Neural progenitor cell (in vitro differentiated cells): ENCODE measurements at regions not wholly inside any gene's neighbourhood (a gene's known extent, or its start where the extent isn't known, plus 50 kb on each side); places are given as distances from the start of the nearest gene placed in this dataset.
A peak's percentile ranks its signal among the peaks of the same experiment; 100 is the strongest.

ENCODE experiments used
- DNase-seq: peaks from one replicate; pipeline ENCODE4 v3.0.0-alpha.2; 2016; ENCODE audit warnings: low spot score
- H2AFZ ChIP-seq: fragments of 200-600 bp; sonication (generic); replicated peaks from 2 replicates; pipeline ENCODE4 v1.6.1; 2016; ENCODE audit warnings: antibody characterized with exemption
- H3F3A ChIP-seq: fragments of 200-600 bp; sonication (generic); 2 replicates; pipeline ENCODE4 v1.6.1; 2016; ENCODE audit warnings: antibody characterized with exemption, low read depth
- H3K27ac ChIP-seq: fragments of 200-600 bp; sonication (generic); 2 replicates; pipeline ENCODE4 v1.5.1; 2016; ENCODE audit warnings: mild to moderate bottlenecking
- H3K27me3 ChIP-seq: fragments of 200-600 bp; sonication (generic); 2 replicates; pipeline ENCODE4 v1.6.1; 2016; ENCODE audit warnings: mild to moderate bottlenecking, moderate library complexity
- H3K36me3 ChIP-seq: fragments of 200-600 bp; sonication (generic); 2 replicates; pipeline ENCODE4 v1.5.1; 2016
- H3K4me1 ChIP-seq: fragments of 200-600 bp; sonication (generic); 2 replicates; pipeline ENCODE4 v1.6.1; 2016; ENCODE audit warnings: mixed run types
- H3K4me2 ChIP-seq: fragments of 200-600 bp; sonication (generic); 2 replicates; pipeline ENCODE4 v1.6.1; 2016
- H3K4me3 ChIP-seq: fragments of 200-600 bp; sonication (generic); 2 replicates; pipeline ENCODE4 v1.5.1; 2016
- H3K79me2 ChIP-seq: fragments of 200-600 bp; sonication (generic); 2 replicates; pipeline ENCODE4 v1.6.1; 2016; ENCODE audit warnings: low read depth
- H3K9ac ChIP-seq: fragments of 200-600 bp; sonication (generic); 2 replicates; pipeline ENCODE4 v1.6.1; 2016
- H3K9me3 ChIP-seq: fragments of 200-600 bp; sonication (generic); 2 replicates; pipeline ENCODE4 v1.5.1; 2016; ENCODE audit warnings: low read depth
- H4K20me1 ChIP-seq: fragments of 200-600 bp; sonication (generic); 2 replicates; pipeline ENCODE4 v1.6.1; 2016; ENCODE audit warnings: low read depth
- H3K27ac Mint-ChIP-seq: 3 replicates; pipeline ENCODE4 v1.8.0; 2021; ENCODE audit warnings: mixed read lengths
- H3K27me3 Mint-ChIP-seq: 2 replicates; pipeline ENCODE4 v1.8.0; 2022; ENCODE audit warnings: low read depth, mild to moderate bottlenecking, inconsistent platforms, moderate library complexity, mixed read lengths; ENCODE audit not compliant: insufficient read depth
- H3K36me3 Mint-ChIP-seq: 3 replicates; pipeline ENCODE4 v1.8.0; 2021; ENCODE audit warnings: mixed read lengths
- H3K4me1 Mint-ChIP-seq: 3 replicates; pipeline ENCODE4 v1.8.0; 2021; ENCODE audit warnings: mixed read lengths
- H3K4me3 Mint-ChIP-seq: 3 replicates; pipeline ENCODE4 v1.8.0; 2021; ENCODE audit warnings: mild to moderate bottlenecking, moderate library complexity, mixed read lengths
- H3K9me3 Mint-ChIP-seq: 3 replicates; pipeline ENCODE4 v1.8.0; 2020; ENCODE audit warnings: mixed read lengths
- CTCF ChIP-seq: fragments of 200-600 bp; sonication (generic); IDR thresholded peaks from 2 replicates; pipeline ENCODE4 v1.5.1; 2017; ENCODE audit warnings: antibody characterized with exemption, mild to moderate bottlenecking
- EZH2 ChIP-seq: fragments of 200-600 bp; sonication (generic); IDR thresholded peaks from 2 replicates; pipeline ENCODE4 v1.6.1; 2017; ENCODE audit warnings: antibody characterized with exemption, mild to moderate bottlenecking, moderate library complexity
- EZH2phosphoT487 ChIP-seq: fragments of 200-600 bp; sonication (generic); IDR thresholded peaks from 2 replicates; pipeline ENCODE4 v1.6.1; 2017; ENCODE audit warnings: antibody characterized with exemption

- H3K4me3 Mint-ChIP-seq = no peak overlapping the region
- no peak for TF ChIP-seq EZH2phosphoT487
- TF ChIP-seq CTCF = no peak
- TF ChIP-seq EZH2 = no peak
- H3K27me3 Mint-ChIP-seq = no peaks in the 10 kb centered on the region
- no peaks in the 10 kb centered on the region for H3K4me1 ChIP-seq
- no peaks in the 10 kb centered on the region for H3K79me2 ChIP-seq
- H3K27me3 ChIP-seq = no peaks in the 10 kb centered on the region
- no peak overlapping the region for H3K4me3 ChIP-seq
- no peak overlapping the region for H2AFZ ChIP-seq
- H3F3A ChIP-seq = no peaks in the 10 kb centered on the region
- H3K27ac ChIP-seq = no peak overlapping the region
- peaks cover 8% of the 10 kb centered on the region for H3K4me1 Mint-ChIP-seq
- no peaks in the 10 kb centered on the region for H3K9me3 ChIP-seq
- no peak overlapping the region for H3K9ac ChIP-seq
- no peaks in the 10 kb centered on the region for H3K9me3 Mint-ChIP-seq
- H3K36me3 Mint-ChIP-seq = no peaks in the 10 kb centered on the region
- no peaks in the 10 kb centered on the region for H4K20me1 ChIP-seq
- no peak overlapping the region for H3K4me2 ChIP-seq
- DNase-seq = no peak
- no peak overlapping the region for H3K27ac Mint-ChIP-seq
- no peaks in the 10 kb centered on the region for H3K36me3 ChIP-seq
Measured at GRCh38 chr16:50998411-50998810, 152.7 kb downstream of the SALL1 start.

GRCh38 chr16:50997679-50998078, 153.4 kb downstream of the SALL1 start:
- no peaks in the 10 kb centered on the region for H4K20me1 ChIP-seq
- Mint-ChIP-seq H3K9me3 (no peaks in the 10 kb centered on the region), H3K4me3 (no peak overlapping the region), H3K27me3 (no peaks in the 10 kb centered on the region), H3K36me3 (no peaks in the 10 kb centered on the region), H3K4me1 (peaks cover 8% of the 10 kb centered on the region), H3K27ac (no peak overlapping the region)
- no peak for DNase-seq
- no peaks in the 10 kb centered on the region for H3K79me2 ChIP-seq
- TF ChIP-seq EZH2phosphoT487 (no peak), CTCF (no peak), EZH2 (no peak)
- H3K36me3 ChIP-seq = no peaks in the 10 kb centered on the region
- H3K9me3 ChIP-seq = no peaks in the 10 kb centered on the region
- no peak overlapping the region for H3K4me3 ChIP-seq
- no peak overlapping the region for H3K9ac ChIP-seq
- no peak overlapping the region for H3K4me2 ChIP-seq
- H2AFZ ChIP-seq = peak overlapping the region; percentile 79
- no peaks in the 10 kb centered on the region for H3K4me1 ChIP-seq
- no peaks in the 10 kb centered on the region for H3K27me3 ChIP-seq
- no peak overlapping the region for H3K27ac ChIP-seq
- no peaks in the 10 kb centered on the region for H3F3A ChIP-seq

GRCh38 chr16:50996830-50997186, 154.3 kb downstream of the SALL1 start:
- H3K27ac Mint-ChIP-seq = no peak overlapping the region

More at GRCh38 chr16:50996830-50997186, 154.3 kb downstream of the SALL1 start:
- Mint-ChIP-seq H3K4me3 (no peak overlapping the region), H3K9me3 (no peaks in the 10 kb centered on the region), H3K4me1 (peaks cover 8% of the 10 kb centered on the region), H3K36me3 (no peaks in the 10 kb centered on the region), H3K27me3 (no peaks in the 10 kb centered on the region)
- no peaks in the 10 kb centered on the region for H3K36me3 ChIP-seq
- no peaks in the 10 kb centered on the region for H3F3A ChIP-seq
- H2AFZ ChIP-seq = peak overlapping the region; percentile 79
- no peaks in the 10 kb centered on the region for H3K79me2 ChIP-seq
- H4K20me1 ChIP-seq = no peaks in the 10 kb centered on the region
- H3K9ac ChIP-seq = no peak overlapping the region
- H3K4me2 ChIP-seq = no peak overlapping the region
- H3K4me1 ChIP-seq = no peaks in the 10 kb centered on the region
- TF ChIP-seq EZH2phosphoT487 = no peak
- TF ChIP-seq EZH2 = no peak
- no peak for TF ChIP-seq CTCF
- H3K4me3 ChIP-seq = no peak overlapping the region
- H3K9me3 ChIP-seq = no peaks in the 10 kb centered on the region
- peak; percentile 8 for DNase-seq
- no peaks in the 10 kb centered on the region for H3K27me3 ChIP-seq
- no peak overlapping the region for H3K27ac ChIP-seq
